Karpas-422 (cell line): ENCODE measurements at regions not wholly inside any gene's neighbourhood (a gene's known extent, or its start where the extent isn't known, plus 50 kb on each side); places are given as distances from the start of the nearest gene placed in this dataset.
"Not testable (repeated sequence)": the region's sequence is repeated elsewhere in the genome, so short reads cannot be mapped to it uniquely, and the experiment has no call there.

Experiments used
- DNase-seq: peaks from one replicate; pipeline ENCODE4 v3.0.0-alpha.2; 2015
- H2AFZ ChIP-seq: fragments of 200-600 bp; sonication (generic); 2 replicates; pipeline ENCODE4 v1.6.1; 2014; ENCODE audit warnings: antibody characterized with exemption, low read length, mixed read lengths
- H3K27ac ChIP-seq: fragments of 200-600 bp; sonication (generic); 2 replicates; pipeline ENCODE4 v1.5.1; 2014; ENCODE audit warnings: mild to moderate bottlenecking, low read length, moderate library complexity
- H3K27me3 ChIP-seq: fragments of 200-600 bp; sonication (generic); 2 replicates; pipeline ENCODE4 v1.6.1; 2014; ENCODE audit warnings: low read length, mixed read lengths
- H3K36me3 ChIP-seq: fragments of 200-600 bp; sonication (generic); 2 replicates; pipeline ENCODE4 v1.6.1; 2014; ENCODE audit warnings: low read length, mixed read lengths; ENCODE audit not compliant: insufficient read depth
- H3K4me1 ChIP-seq: fragments of 200-600 bp; sonication (generic); 2 replicates; pipeline ENCODE4 v1.6.1; 2014; ENCODE audit warnings: mild to moderate bottlenecking, low read length, mixed read lengths
- H3K4me2 ChIP-seq: fragments of 200-600 bp; sonication (generic); 2 replicates; pipeline ENCODE4 v1.6.1; 2014; ENCODE audit warnings: low read length, low read depth, mild to moderate bottlenecking; ENCODE audit not compliant: poor library complexity, severe bottlenecking
- H3K4me3 ChIP-seq: fragments of 200-600 bp; sonication (generic); 2 replicates; pipeline ENCODE4 v1.5.1; 2014; ENCODE audit warnings: mild to moderate bottlenecking, antibody characterized with exemption, low read length, mixed read lengths
- H3K79me2 ChIP-seq: fragments of 200-600 bp; sonication (generic); 2 replicates; pipeline ENCODE4 v1.6.1; 2014; ENCODE audit warnings: mild to moderate bottlenecking, low read length, mixed read lengths
- H3K9ac ChIP-seq: fragments of 200-600 bp; sonication (generic); 2 replicates; pipeline ENCODE4 v1.6.0; 2014; ENCODE audit warnings: low read length
- H3K9me2 ChIP-seq: fragments of 200-600 bp; sonication (generic), shearing (Covaris generic); replicated peaks from 2 replicates; pipeline ENCODE4 v1.6.0; 2014; ENCODE audit warnings: mild to moderate bottlenecking, low read length, moderate library complexity; ENCODE audit not compliant: insufficient read depth
- H3K9me3 ChIP-seq: fragments of 300-700, 200-600 bp; sonication (generic); 2 replicates; pipeline ENCODE4 v1.6.1; 2014; ENCODE audit warnings: low read length, mixed read lengths
- H4K20me1 ChIP-seq: fragments of 200-600 bp; sonication (generic); 2 replicates; pipeline ENCODE4 v1.6.1; 2014; ENCODE audit warnings: mild to moderate bottlenecking, antibody characterized with exemption, low read length, low read depth; ENCODE audit not compliant: insufficient read depth

- no peaks in the 10 kb centered on the region for H3K4me1 ChIP-seq
- no peak overlapping the region for H3K4me3 ChIP-seq
- H3K9me2 ChIP-seq = no peaks in the 10 kb centered on the region
- no peaks in the 10 kb centered on the region for H3K36me3 ChIP-seq
- H3K9me3 ChIP-seq = peaks cover 32% of the 10 kb centered on the region
- DNase-seq = no peak
- no peak overlapping the region for H3K27ac ChIP-seq
- H4K20me1 ChIP-seq = no peaks in the 10 kb centered on the region
- no peaks in the 10 kb centered on the region for H3K27me3 ChIP-seq
- H3K79me2 ChIP-seq = no peaks in the 10 kb centered on the region
- no peak overlapping the region for H3K9ac ChIP-seq
- no peak overlapping the region for H2AFZ ChIP-seq
- H3K4me2 ChIP-seq = no peak overlapping the region
Measured at GRCh38 chr7:79653136-79653631, 199.7 kb upstream of the MAGI2 start.

- no peaks in the 10 kb centered on the region for H3K79me2 ChIP-seq
- H3K27me3 ChIP-seq = no peaks in the 10 kb centered on the region
- H3K4me2 ChIP-seq = no peak overlapping the region
- H3K9ac ChIP-seq = no peak overlapping the region
- H3K27ac ChIP-seq = no peak overlapping the region
- no peak for DNase-seq
- H3K4me1 ChIP-seq = no peaks in the 10 kb centered on the region
- H3K9me2 ChIP-seq = no peaks in the 10 kb centered on the region
- no peak overlapping the region for H3K4me3 ChIP-seq
- H3K36me3 ChIP-seq = no peaks in the 10 kb centered on the region
- no peaks in the 10 kb centered on the region for H4K20me1 ChIP-seq
- H2AFZ ChIP-seq = no peak overlapping the region
- H3K9me3 ChIP-seq = peaks cover 38% of the 10 kb centered on the region
Measured at GRCh38 chr7:79652619-79653018, 199.2 kb upstream of the MAGI2 start.

GRCh38 chr7:79647711-79648110 lies 194.2 kb upstream of the MAGI2 start:
- H2AFZ ChIP-seq = no peak overlapping the region
- H4K20me1 ChIP-seq = no peaks in the 10 kb centered on the region
- no peaks in the 10 kb centered on the region for H3K9me2 ChIP-seq
- H3K36me3 ChIP-seq = no peaks in the 10 kb centered on the region
- DNase-seq = no peak
- peaks cover 49% of the 10 kb centered on the region for H3K9me3 ChIP-seq
- no peak overlapping the region for H3K4me3 ChIP-seq
- H3K4me2 ChIP-seq = no peak overlapping the region
- no peak overlapping the region for H3K9ac ChIP-seq
- H3K79me2 ChIP-seq = no peaks in the 10 kb centered on the region
- H3K27ac ChIP-seq = no peak overlapping the region
- no peaks in the 10 kb centered on the region for H3K4me1 ChIP-seq
- no peaks in the 10 kb centered on the region for H3K27me3 ChIP-seq

DNA sequence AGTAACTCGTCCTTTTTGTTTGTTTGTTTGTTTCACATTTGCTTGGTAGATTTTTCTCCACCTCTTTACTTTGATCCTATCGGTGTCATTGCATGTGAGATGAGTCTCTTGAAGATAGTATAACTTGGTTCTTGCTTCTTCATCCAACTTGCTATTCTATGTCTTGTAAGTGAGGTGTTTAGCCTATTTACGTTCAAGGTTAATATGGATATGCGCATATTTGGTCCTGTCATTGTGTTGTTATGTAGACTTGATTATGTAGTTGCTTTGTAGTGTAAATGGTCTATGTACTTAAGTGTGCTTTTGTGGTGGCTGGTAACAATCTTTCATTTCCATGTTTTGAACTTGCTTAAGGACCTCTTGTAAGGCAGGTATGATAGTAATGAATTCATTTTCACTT lies 192.8 kb upstream of the MAGI2 start:
- Histone ChIP-seq H4K20me1 (no peaks in the 10 kb centered on the region), H3K4me1 (no peaks in the 10 kb centered on the region), H3K27me3 (no peaks in the 10 kb centered on the region), H2AFZ (no peak overlapping the region), H3K4me2 (no peak overlapping the region), H3K4me3 (no peak overlapping the region), H3K27ac (no peak overlapping the region), H3K9me2 (no peaks in the 10 kb centered on the region), H3K9me3 (peaks cover 50% of the 10 kb centered on the region), H3K36me3 (no peaks in the 10 kb centered on the region), H3K9ac (no peak overlapping the region), H3K79me2 (no peaks in the 10 kb centered on the region)
- DNase-seq = no peak

DNA sequence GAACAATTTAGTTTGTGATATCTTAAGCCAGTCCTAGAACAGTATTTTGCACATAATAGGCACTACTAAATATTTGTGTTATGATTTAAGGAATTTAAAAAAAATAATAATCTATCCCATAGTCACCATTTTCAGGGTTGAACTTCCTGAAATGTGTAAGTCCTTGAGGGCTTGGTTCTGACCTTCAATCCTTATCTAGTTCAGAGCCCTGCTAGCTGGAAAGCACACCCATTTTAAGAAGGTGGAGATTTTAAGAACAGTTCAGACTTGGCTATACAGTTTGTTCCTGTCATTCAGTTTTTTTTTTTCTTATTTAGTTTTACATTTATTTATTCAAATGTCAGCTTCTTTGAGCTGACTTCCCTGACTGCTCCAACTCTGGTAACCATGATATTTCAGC lies 183.4 kb upstream of the MAGI2 start:
- Histone ChIP-seq H4K20me1 (no peaks in the 10 kb centered on the region), H3K4me3 (no peak overlapping the region), H2AFZ (no peak overlapping the region), H3K79me2 (no peaks in the 10 kb centered on the region), H3K27me3 (no peaks in the 10 kb centered on the region), H3K27ac (no peak overlapping the region), H3K36me3 (no peaks in the 10 kb centered on the region), H3K4me1 (no peaks in the 10 kb centered on the region), H3K9me2 (no peaks in the 10 kb centered on the region), H3K9me3 (peaks cover 36% of the 10 kb centered on the region), H3K9ac (no peak overlapping the region), H3K4me2 (no peak overlapping the region)
- no peak for DNase-seq

- H3K9ac ChIP-seq, DNase-seq, H4K20me1 ChIP-seq, H3K4me2 ChIP-seq, H3K27ac ChIP-seq, H3K79me2 ChIP-seq, H2AFZ ChIP-seq, H3K4me3 ChIP-seq, H3K9me3 ChIP-seq, H3K4me1 ChIP-seq, H3K9me2 ChIP-seq, H3K27me3 ChIP-seq, H3K36me3 ChIP-seq: not testable (repeated sequence)
Measured at GRCh38 chr7:79625921-79626320, 172.5 kb upstream of the MAGI2 start.

DNA sequence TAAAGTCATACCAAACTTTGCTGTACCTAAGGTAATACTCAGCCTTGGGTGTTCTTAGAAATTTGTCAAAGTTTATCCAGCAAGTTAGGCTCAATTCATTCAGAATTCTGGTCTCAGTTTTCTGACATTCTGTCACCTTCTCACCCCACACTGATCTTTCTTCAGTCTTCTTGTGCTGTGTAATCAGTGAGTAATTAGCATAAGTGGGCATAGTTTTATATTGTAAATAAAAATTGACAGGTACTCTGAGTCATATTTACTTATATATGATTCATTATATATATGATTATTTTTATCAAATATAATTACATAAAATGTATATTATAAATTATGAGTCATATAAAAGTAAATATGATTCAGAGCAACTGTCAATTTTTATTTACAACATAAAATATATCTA lies 170.9 kb upstream of the MAGI2 start:
- no peak for DNase-seq
- Histone ChIP-seq H3K9ac (no peak overlapping the region), H3K36me3 (no peaks in the 10 kb centered on the region), H3K4me3 (no peak overlapping the region), H3K27ac (no peak overlapping the region), H3K79me2 (no peaks in the 10 kb centered on the region), H3K9me3 (peaks cover 1% of the 10 kb centered on the region), H3K4me1 (no peaks in the 10 kb centered on the region), H3K27me3 (no peaks in the 10 kb centered on the region), H3K4me2 (no peak overlapping the region), H4K20me1 (no peaks in the 10 kb centered on the region), H2AFZ (no peak overlapping the region), H3K9me2 (no peaks in the 10 kb centered on the region)

DNA sequence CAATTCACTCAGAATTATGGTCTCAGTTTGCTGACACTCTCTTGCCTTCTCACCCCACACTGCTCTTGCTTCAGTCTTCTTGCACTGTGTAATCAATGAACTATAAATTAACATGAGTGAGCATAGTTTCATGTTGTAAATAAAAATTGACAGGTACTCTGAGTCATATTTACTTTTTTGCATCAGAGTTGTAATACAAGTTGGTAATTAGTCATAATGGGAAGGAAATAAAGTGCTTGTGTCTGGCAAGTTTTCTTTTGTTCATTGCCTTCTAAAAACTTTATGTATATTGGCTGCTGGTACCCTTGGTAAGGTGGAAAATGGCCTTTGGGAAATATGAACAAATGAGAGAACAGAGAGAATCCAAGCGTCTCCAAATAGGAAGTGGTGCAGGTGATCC lies 169.3 kb upstream of the MAGI2 start:
- no peaks in the 10 kb centered on the region for H3K27me3 ChIP-seq
- H3K79me2 ChIP-seq = no peaks in the 10 kb centered on the region
- no peaks in the 10 kb centered on the region for H4K20me1 ChIP-seq
- H3K9me3 ChIP-seq = peaks cover 6% of the 10 kb centered on the region
- no peak overlapping the region for H3K9ac ChIP-seq
- no peak for DNase-seq
- no peaks in the 10 kb centered on the region for H3K4me1 ChIP-seq
- H2AFZ ChIP-seq = no peak overlapping the region
- H3K9me2 ChIP-seq = no peaks in the 10 kb centered on the region
- H3K4me3 ChIP-seq = no peak overlapping the region
- H3K4me2 ChIP-seq = no peak overlapping the region
- no peak overlapping the region for H3K27ac ChIP-seq
- H3K36me3 ChIP-seq = no peaks in the 10 kb centered on the region

GRCh38 chr7:79620291-79620690 lies 166.8 kb upstream of the MAGI2 start:
- no peak for DNase-seq
- H3K9ac ChIP-seq = no peak overlapping the region
- no peak overlapping the region for H3K27ac ChIP-seq
- no peak overlapping the region for H2AFZ ChIP-seq
- H3K9me3 ChIP-seq = peaks cover 6% of the 10 kb centered on the region
- H3K79me2 ChIP-seq = no peaks in the 10 kb centered on the region
- H3K4me1 ChIP-seq = no peaks in the 10 kb centered on the region
- H4K20me1 ChIP-seq = no peaks in the 10 kb centered on the region
- H3K4me3 ChIP-seq = no peak overlapping the region
- no peak overlapping the region for H3K4me2 ChIP-seq
- H3K27me3 ChIP-seq = no peaks in the 10 kb centered on the region
- H3K9me2 ChIP-seq = no peaks in the 10 kb centered on the region
- H3K36me3 ChIP-seq = no peaks in the 10 kb centered on the region
